Activated T-helper 2 cell treated with anti-CD3 and anti-CD28 coated beads, Interferon-gamma antibody, Interleukin-2, Interleukin-4, amounts not matched to agents 10 μg/mL and 5 μg/mL and 100 μg/mL, durations not matched to agents 14 hours and 24 hours and 36 hours (primary cell): ENCODE measurements at regions not wholly inside any gene's neighbourhood (a gene's known extent, or its start where the extent isn't known, plus 50 kb on each side); places are given as distances from the start of the nearest gene placed in this dataset.

Experiments
- DNase-seq: peaks from one replicate; pipeline ENCODE4 v3.0.0; 2021; ENCODE audit warnings: low spot score
- H3K27ac Mint-ChIP-seq: one replicate; pipeline ENCODE4 v1.8.0; 2021; ENCODE audit warnings: mixed read lengths
- H3K27me3 Mint-ChIP-seq: one replicate; pipeline ENCODE4 v1.8.0; 2021; ENCODE audit warnings: low read depth, mixed read lengths
- H3K36me3 Mint-ChIP-seq: one replicate; pipeline ENCODE4 v1.8.0; 2021; ENCODE audit warnings: low read depth, mixed read lengths
- H3K4me1 Mint-ChIP-seq: one replicate; pipeline ENCODE4 v1.8.0; 2021; ENCODE audit warnings: low read depth, mixed read lengths
- H3K4me3 Mint-ChIP-seq: one replicate; pipeline ENCODE4 v1.8.0; 2021; ENCODE audit warnings: low read depth, mild to moderate bottlenecking, moderate library complexity, mixed read lengths
- H3K9me3 Mint-ChIP-seq: one replicate; pipeline ENCODE4 v1.8.0; 2021; ENCODE audit warnings: mixed read lengths
- intact Hi-C: fragments of 100-400 bp; cut with micrococcal nuclease; formaldehyde crosslinking; loops from one replicate; pipeline ENCODE4 v1.15.1; 2023

DNA sequence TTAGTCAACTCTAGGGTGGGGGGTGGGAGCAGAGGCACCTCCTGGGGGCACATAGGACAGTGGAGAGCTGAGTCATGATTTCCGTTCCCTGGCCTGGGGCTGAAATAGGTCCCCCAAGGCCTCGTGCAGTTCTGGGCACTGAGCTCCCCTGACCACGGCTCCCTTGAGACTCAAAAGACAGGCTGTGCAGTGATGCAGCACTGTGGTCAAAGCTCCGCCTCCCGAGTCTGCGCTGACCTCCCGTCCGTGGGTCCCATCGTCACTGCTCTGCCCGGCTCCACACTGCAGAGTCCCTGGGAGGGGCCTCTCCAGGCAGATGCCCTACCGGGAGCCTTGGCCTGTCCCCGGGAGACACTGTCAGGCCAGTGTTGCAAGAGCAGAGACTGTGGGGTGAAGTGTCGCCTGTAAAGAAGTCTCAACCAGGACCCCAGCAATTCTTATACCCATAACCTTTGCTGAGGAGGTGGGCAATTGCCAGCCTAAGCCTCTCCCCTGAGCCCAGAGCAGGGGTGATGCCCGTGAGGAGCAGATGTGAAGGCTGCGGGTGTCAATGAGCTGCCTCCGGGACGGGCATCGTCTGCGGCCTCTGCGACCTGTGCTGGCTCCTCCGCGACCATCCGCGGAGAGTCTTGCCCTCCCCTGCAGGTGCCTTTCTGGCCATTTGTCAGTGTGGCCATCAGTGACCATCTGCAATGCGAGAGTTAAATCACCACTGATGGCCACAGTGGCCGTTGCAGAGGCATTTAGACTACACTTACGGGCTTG lies 877.3 kb downstream of the BRD1 start:
- no peak overlapping the region for H3K27ac Mint-ChIP-seq
- no peaks in the 10 kb centered on the region for H3K36me3 Mint-ChIP-seq
- no peaks in the 10 kb centered on the region for H3K4me1 Mint-ChIP-seq
- DNase-seq: no peak
- H3K9me3 Mint-ChIP-seq: no peaks in the 10 kb centered on the region
- H3K27me3 Mint-ChIP-seq: no peaks in the 10 kb centered on the region
- no peak overlapping the region for H3K4me3 Mint-ChIP-seq
- intact Hi-C loops: no loop called here

DNA sequence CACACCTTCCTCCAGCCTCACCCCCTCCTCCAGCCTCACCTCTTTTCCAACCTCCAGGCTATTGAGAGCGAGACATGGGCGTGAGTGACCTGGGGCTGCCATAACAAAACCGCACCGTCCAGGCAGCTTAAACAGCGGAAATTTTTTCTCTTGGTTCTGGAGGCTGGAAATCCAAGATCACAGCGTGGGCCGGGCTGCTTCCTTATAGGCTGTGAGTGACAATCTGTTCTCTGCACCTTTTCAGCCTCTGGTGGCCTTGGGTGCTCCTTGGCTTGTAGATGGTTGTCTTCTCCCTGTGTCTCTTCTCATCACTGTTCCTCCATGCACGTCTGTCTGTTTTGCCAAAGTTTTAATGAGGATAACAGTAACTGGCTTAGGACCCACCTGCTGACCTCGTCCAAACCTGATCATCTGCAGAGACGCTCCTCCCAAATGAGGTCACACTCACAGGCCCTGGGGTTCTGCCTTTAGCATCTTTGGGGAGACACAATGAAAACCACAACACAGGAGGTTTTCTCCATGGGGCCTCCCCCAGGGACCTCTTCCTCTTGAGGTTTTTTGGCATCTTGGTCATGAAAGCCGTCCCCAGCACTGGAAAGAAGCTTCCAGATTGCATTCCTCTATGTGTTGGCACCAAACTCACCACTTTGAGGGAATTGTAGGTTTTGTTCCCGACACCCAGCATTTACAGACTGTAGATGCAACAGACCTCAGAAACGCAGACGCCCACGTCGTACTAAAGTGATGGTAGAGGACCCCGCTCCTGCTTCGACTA lies 878.1 kb downstream of the BRD1 start:
- Mint-ChIP-seq H3K4me3 (no peak overlapping the region), H3K27ac (no peak overlapping the region), H3K27me3 (no peaks in the 10 kb centered on the region), H3K4me1 (no peaks in the 10 kb centered on the region), H3K36me3 (no peaks in the 10 kb centered on the region), H3K9me3 (no peaks in the 10 kb centered on the region)
- intact Hi-C loops: no loop called here
- no peak for DNase-seq

DNA sequence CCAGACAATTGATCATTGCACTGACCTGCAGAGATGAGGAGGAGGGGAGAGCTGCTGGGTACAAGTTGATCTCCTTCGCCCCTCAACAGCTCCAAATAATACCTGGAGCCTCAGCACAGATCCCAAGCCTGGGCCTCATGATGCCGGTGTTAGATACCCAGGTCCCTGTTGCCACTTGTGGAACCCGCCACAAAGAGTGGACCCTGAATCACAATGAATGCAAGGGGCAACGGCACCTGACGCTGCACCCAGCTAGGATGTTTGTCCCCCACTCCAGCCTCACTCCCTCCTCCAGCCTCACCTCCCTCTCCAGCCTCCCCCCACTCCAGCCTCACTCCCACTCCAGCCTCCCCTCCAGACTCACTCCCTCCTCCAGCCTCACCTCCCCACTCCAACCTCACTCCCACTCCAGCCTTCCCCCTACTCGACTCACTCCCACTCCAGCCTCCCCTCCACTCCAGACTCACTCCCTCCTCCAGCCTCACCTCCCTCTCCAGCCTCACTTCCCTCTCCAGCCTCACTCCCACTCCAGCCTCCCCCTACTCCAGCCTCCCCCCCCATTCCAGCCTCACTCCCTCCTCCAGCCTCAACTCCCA lies 879.0 kb downstream of the BRD1 start:
- no peaks in the 10 kb centered on the region for H3K4me1 Mint-ChIP-seq
- H3K27ac Mint-ChIP-seq: no peak overlapping the region
- H3K4me3 Mint-ChIP-seq: no peak overlapping the region
- H3K9me3 Mint-ChIP-seq: no peaks in the 10 kb centered on the region
- no peaks in the 10 kb centered on the region for H3K36me3 Mint-ChIP-seq
- no peak for DNase-seq
- intact Hi-C loops: no loop called here
- H3K27me3 Mint-ChIP-seq: no peaks in the 10 kb centered on the region

DNA sequence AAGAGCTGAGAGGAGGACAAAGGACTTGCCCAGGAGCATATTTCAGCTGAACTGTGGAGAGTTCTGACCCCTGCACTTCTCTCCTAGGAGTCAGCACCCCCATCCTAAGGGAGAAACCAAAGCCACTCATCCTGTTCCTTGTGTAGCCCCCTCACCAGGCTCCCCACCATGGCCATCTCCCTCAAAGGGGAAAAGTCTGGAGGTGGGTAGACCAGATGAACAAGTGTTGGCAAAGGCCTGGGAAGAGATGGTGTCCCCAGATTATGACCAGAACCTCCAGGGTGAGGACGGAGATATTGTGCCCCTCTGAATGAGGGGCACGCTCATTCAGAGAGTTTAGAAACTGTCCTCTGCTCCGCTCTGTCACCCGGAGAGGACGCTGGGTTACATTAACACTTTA lies 880.0 kb downstream of the BRD1 start:
- intact Hi-C loops: no loop called here
- no peak for DNase-seq
- Mint-ChIP-seq H3K4me3 (no peak overlapping the region), H3K9me3 (no peaks in the 10 kb centered on the region), H3K4me1 (no peaks in the 10 kb centered on the region), H3K36me3 (no peaks in the 10 kb centered on the region), H3K27me3 (no peaks in the 10 kb centered on the region), H3K27ac (no peak overlapping the region)

DNA sequence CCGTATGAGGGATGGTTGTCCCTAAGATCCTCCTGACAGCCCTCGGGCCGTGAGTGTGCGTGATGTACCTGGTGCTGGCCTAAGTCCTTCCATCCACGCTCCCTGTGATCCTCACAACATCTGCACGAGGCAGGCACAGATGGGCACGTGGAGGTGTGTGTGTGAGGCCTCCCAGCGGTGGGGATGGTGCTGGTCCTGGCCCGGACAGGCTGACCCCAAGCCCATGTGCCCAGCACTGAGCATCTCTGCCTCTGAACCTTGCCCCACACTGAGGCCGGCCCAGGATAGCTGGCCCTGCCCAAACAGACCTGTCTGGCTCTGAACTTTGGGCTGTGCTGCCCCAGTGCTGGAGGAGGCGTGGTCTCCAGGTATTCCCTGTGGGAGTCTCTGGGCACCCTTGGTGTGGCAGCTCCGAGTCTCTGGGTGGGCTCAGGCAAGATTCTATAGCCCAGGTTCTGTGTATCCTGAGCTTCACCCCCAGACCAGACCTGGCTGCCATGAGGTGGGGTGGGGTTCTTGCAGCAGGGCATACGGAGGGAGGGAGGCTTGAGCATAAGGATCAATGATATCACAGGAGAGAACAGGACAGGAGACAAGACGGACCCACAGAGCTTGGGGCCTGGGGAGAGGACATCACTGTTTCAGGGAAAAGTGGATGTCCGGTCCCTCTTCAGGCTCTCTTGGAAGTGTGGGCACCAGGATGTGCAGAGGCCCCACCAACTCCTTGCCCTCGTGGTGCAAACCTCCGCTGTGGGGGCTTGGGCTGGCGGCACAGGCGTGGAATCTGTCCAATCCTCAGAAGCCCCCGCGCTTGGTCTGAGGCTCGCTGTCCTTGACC lies 881.8 kb downstream of the BRD1 start:
- intact Hi-C loops: no loop called here
- no peaks in the 10 kb centered on the region for H3K27me3 Mint-ChIP-seq
- no peaks in the 10 kb centered on the region for H3K4me1 Mint-ChIP-seq
- no peak overlapping the region for H3K27ac Mint-ChIP-seq
- no peak overlapping the region for H3K4me3 Mint-ChIP-seq
- DNase-seq: no peak
- H3K36me3 Mint-ChIP-seq: no peaks in the 10 kb centered on the region
- no peaks in the 10 kb centered on the region for H3K9me3 Mint-ChIP-seq

DNA sequence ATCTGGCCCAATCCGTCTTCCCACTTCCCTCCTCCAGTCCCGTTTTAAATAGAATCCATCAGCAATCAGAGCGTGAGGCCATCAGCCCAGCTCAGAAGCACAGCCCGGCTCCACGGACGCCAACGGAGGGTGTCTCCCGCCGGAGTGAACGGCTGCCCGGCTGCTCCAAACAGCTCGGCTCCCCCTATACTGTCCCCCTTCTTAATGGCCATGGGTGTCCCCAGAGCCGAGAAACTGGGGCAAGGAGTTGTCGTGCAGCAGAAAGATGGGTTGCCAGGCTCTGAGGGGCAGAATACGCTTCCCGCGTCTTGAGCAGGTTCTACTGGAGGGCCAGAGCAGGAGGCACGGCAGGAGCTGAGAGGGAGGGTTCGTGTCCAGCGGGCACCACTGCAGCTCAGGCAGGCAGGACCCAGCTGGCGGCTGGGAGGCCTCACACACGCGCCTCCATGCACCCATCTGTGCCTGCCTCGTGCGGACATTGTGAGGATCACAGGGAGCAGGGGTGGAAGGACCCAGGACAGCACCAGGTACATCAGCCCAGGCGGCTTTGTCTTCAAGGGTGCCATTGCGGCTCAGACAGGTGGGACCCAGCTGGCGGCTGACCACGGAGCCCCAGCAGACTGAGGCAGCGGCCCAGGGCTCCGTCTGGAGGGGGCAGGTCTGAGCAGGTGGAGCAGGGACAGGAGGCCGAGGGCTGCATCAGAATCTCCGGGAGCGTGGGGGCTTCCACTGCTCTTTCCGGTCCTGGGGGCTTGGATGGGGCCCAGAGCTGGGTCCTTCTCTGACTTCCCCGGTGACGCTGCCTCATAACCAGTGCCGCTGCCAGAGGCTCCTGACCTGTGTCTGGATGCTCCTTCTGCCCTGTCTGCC lies 882.7 kb downstream of the BRD1 start:
- intact Hi-C loops: no loop called here
- Mint-ChIP-seq H3K27me3 (no peaks in the 10 kb centered on the region), H3K27ac (no peak overlapping the region), H3K4me1 (no peaks in the 10 kb centered on the region), H3K9me3 (no peaks in the 10 kb centered on the region), H3K36me3 (no peaks in the 10 kb centered on the region), H3K4me3 (no peak overlapping the region)
- no peak for DNase-seq

DNA sequence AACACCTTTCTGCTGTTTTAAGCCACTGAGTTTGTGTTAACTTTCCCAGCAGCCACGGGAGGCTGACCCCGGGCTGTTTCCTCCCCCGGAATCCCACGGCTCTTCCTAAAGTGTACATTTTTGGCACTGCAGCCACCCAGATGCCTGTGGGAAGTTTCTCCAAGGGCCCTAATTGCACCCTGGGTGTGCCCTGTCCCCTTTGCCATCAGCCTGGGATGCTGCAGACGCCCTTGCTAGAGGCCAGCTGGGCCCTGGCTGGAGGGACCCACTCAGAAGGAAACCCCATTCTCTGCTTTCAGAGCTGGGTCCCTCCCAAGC lies 883.3 kb downstream of the BRD1 start:
- no peak for DNase-seq
- no peaks in the 10 kb centered on the region for H3K36me3 Mint-ChIP-seq
- H3K4me3 Mint-ChIP-seq: no peak overlapping the region
- H3K9me3 Mint-ChIP-seq: no peaks in the 10 kb centered on the region
- no peak overlapping the region for H3K27ac Mint-ChIP-seq
- no peaks in the 10 kb centered on the region for H3K27me3 Mint-ChIP-seq
- no peaks in the 10 kb centered on the region for H3K4me1 Mint-ChIP-seq
- intact Hi-C loops: no loop called here

DNA sequence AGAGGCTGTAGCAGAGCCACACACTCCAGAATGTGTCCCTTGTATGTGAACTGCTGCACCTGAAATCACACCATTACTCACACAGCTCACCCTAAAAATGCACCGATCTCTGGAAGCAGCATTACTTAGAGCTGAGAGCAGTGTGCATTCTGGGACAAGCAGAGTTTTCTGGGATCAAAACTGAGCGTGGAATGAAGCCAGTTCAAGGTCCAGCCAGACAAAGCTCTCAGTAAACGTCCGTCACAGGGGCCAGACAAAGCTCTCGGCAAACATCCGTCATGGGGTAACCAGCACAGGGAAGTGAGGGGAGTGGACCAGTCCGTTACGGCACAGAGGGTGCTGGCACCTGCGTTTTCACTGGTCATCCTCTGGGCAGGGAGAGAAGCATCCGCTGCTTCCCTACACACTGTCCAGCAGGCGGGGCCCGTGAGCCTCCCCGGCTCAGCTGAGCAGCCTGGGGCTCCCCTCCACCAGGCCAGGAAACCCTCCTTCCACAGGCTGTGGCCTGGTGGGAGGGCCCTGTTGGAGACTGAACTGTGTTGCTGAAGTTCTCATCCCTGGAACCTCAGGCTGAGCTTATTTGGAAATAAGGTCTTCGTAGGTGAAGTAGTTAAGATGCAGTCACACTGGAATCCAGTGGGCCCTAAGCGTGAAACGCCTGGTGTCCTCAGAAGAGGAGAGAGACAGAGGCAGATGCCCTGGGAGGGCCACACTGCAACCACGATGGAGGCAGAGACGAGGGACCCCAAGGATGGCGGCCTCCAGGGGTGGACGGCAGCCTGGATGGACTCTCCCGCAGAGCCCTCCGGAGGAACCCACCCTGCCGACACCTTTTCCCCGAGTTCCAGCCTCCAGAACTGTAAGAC lies 883.9 kb downstream of the BRD1 start:
- intact Hi-C loops: no loop called here
- H3K4me3 Mint-ChIP-seq: no peak overlapping the region
- H3K27me3 Mint-ChIP-seq: no peaks in the 10 kb centered on the region
- no peaks in the 10 kb centered on the region for H3K36me3 Mint-ChIP-seq
- DNase-seq: no peak
- H3K27ac Mint-ChIP-seq: no peak overlapping the region
- no peaks in the 10 kb centered on the region for H3K9me3 Mint-ChIP-seq
- H3K4me1 Mint-ChIP-seq: no peaks in the 10 kb centered on the region

DNA sequence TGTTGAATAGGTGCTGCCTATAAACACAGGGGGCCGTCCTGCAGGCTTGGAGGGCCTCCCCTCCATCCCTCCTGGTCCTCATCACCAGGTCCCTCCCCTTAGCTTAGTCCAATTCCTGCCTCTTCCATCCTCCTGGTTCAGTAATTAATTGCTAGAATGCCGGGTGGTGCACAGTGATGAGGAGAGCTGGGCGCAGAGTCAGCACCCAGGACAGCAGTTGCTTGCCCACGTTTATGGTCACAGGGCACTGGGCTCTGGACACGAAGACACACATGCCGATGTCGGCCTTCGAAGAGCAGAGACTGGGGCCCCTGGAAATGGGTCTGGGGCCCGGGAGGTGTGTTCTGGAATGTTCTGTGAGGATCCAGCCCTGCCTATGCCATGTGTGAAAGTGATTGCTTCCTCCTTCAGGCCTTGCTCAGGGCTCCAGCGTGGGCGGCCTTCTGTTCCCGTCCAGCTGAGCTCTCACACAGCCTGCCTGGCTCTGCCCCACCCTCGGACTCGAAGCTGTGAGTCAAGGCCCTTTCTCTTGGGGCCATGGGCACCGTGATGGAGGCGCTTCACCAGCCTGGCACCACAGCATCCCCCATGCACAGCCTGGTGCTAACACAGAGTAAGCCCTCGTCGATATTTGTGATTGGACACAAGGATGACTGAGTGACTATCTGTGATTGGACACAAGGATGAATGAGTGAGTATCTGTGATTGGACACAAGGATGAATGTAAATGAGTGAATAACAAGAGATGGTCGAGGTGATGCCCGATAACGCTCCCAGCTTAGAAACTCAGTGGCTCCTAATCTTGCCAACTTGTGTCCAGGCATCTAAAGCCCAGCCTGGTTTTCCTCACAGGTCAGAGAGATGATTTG lies 884.7 kb downstream of the BRD1 start:
- Mint-ChIP-seq H3K27me3 (no peaks in the 10 kb centered on the region), H3K36me3 (no peaks in the 10 kb centered on the region), H3K9me3 (no peaks in the 10 kb centered on the region), H3K4me1 (no peaks in the 10 kb centered on the region), H3K27ac (no peak overlapping the region), H3K4me3 (no peak overlapping the region)
- intact Hi-C loops: no loop called here
- DNase-seq: no peak

DNA sequence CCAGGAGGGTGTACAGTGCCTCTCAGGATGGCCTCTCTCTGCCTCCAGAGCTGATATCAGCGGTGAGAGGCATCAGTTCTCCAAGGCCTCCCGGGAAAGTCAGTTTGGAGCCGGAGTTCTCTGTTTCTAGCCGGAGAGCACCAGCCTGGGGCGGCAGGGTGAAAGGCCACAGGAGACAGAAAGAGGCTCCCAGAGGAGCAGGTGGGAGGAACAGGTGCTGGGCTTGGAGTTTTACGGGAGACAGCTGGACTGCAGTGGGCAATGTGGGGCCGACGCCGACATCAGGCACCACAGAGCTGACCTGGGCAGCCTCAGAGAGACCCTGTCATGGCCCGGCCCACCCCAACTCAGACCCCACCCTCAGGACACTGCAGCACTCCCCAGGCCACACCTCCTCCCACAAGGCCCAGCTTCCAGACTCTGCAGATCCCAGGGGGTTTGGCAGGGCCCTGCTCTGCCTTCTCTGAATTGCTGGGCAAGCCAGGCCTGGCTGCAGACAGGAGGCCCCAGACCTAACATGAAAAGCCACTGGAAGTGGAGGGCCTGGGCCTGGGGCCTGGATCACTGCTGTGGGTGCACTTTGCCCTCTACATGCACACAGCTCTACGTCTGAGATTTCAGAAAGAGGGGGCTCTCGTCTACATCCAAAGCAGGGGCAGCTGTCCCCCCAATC lies 885.6 kb downstream of the BRD1 start:
- no peak overlapping the region for H3K27ac Mint-ChIP-seq
- no peaks in the 10 kb centered on the region for H3K36me3 Mint-ChIP-seq
- no peaks in the 10 kb centered on the region for H3K27me3 Mint-ChIP-seq
- no peak overlapping the region for H3K4me3 Mint-ChIP-seq
- no peak for DNase-seq
- H3K9me3 Mint-ChIP-seq: no peaks in the 10 kb centered on the region
- intact Hi-C loops: no loop called here
- no peaks in the 10 kb centered on the region for H3K4me1 Mint-ChIP-seq
